Fibroblast of lung (primary cell): ENCODE measurements at regions not wholly inside any gene's neighbourhood (a gene's known extent, or its start where the extent isn't known, plus 50 kb on each side); places are given as distances from the start of the nearest gene placed in this dataset.

Source experiments
- CTCF ChIP-seq, 2 donors: IDR thresholded peaks in 1 of 2; conservative IDR thresholded peaks in 1 of 2; 1 replicate in 1 of 2; 2 replicates in 1 of 2; pipeline ENCODE4 v1.5.1; 2011 to 2012; ENCODE audit warnings: low read length in 2 of 2, control low read depth in 1 of 2, inconsistent platforms in 1 of 2, low read depth in 1 of 2, mild to moderate bottlenecking in 1 of 2
- EZH2 ChIP-seq: IDR thresholded peaks from 2 replicates; pipeline ENCODE4 v1.5.1; 2012; ENCODE audit warnings: low read length, control low read depth, mild to moderate bottlenecking; ENCODE audit errors: missing control alignments

- no peak for TF ChIP-seq CTCF (conservative IDR thresholded peaks at IDR 0.05 in 1 of 2, IDR thresholded peaks at IDR 0.05 in 1 of 2; ENCODE audit: low read depth in 1 of 2, low read length in 2 of 2)
- no peak for TF ChIP-seq EZH2
Measured at GRCh38 chr14:87617079-87617478, 375.9 kb downstream of the GALC start.
